ENCODE measurements at regions not wholly inside any gene's neighbourhood (a gene's known extent, or its start where the extent isn't known, plus 50 kb on each side); places are given as distances from the start of the nearest gene placed in this dataset.

DNA sequence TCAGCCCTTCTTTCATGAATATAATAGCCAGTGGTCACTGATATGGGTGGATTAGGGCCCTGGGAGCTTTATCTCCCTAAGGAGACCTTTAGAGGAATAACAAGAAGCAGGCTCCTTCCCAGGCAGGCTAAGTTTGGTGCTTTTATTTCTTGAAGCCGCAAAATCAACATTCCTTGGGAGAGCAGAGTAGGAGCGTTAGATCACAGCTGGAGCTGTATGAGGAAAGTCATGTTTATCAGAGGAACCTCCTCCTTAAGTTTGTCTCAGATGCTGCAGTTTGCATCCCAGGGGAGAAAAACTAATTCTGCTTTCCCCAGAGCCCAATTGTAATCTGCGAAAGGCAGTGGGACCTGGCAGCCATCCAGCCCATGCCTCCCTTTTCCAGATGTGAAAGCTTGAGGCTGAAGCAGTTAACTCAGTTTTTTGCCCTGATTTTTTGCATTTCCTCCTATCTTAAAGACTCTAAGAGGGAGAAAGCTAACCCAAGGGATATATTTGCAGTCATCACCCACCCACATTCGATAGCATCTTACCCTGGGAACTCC is 186.0 kb upstream of the FRMPD4 start:
- no peak for DNase-seq (ENCODE audit: low read depth, low spot score)

DNA sequence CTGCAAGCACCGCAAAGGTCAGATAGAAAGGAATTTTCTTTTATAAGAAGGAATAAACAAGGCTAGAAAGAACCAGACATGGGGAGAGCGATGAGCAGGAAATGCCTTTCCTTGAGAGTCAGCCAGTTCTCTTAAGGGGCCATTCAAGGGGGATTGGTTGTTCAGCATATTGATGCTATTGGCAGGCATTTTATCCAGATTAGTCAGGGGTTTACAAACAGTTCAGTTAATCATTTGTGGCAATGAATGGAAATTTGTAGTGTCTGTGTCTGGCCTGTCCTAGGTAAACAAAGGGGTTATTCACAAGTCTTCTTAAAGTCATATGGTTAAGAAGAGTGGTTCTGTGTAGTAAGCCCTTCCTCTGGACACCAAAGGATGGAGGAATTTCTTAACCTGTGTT is 184.7 kb upstream of the FRMPD4 start:
- DNase-seq (ENCODE audit: low read depth, low spot score), result no peak

DNA sequence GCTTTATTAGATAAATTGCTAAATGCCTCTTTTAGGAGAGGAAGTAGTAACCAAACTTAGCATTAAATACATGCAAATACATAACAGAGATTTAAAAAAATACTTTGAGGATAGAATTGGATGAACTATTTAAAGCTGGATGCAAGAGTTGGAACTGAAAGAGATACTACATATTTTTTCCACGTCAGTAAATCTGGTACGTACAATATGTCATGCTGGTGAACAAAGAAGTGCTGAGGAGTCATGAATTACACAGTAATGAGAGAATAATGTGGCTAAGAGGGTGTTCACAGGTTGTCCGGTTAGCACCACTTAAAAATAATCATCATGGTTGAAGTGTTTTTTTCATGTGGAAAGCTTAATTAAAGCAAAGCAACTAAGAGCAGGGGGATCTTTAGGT is 184.1 kb upstream of the FRMPD4 start:
- no peak for DNase-seq (ENCODE audit: low read depth, low spot score)

DNA sequence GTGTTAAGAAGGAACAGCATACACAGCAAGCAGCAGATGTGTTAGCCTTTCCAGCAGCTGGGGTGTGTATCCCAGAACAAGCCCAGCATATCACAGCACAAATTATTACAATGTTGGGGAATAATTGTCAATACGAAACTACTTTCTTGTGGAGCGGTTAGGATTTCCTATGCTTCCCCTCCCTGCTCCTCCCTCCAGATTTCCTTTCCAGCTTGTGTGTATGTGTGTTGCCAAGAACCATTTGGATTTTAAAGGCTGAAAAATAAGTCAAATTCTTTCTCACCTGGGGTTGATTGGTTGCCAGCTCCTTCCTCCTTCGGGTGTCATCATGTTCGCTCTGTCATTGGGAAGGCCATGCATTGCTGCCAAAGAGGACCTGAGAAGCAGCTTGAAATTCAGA is 178.2 kb upstream of the FRMPD4 start:
- DNase-seq (ENCODE audit: low read depth, low spot score), result no peak

DNA sequence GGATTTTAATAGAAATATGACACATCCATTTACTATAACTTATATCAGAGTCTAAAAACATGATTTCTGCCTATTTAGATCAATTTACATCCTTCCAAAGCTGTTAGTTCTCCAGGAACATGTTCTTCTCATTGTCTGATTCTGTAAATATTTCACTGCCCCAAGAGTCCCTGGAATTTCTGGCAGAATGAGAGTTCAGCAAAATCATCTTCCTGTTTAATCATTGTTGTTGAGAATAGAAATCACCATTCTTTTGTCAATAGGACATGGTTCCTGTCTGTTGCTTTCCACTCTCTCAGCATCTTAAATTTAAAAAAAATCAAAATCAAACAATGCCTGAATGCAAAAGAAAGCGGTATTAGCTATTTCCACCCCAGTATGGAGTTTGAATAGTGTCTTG is 172.8 kb upstream of the FRMPD4 start:
- DNase-seq (ENCODE audit: low read depth, low spot score), result no peak

DNA sequence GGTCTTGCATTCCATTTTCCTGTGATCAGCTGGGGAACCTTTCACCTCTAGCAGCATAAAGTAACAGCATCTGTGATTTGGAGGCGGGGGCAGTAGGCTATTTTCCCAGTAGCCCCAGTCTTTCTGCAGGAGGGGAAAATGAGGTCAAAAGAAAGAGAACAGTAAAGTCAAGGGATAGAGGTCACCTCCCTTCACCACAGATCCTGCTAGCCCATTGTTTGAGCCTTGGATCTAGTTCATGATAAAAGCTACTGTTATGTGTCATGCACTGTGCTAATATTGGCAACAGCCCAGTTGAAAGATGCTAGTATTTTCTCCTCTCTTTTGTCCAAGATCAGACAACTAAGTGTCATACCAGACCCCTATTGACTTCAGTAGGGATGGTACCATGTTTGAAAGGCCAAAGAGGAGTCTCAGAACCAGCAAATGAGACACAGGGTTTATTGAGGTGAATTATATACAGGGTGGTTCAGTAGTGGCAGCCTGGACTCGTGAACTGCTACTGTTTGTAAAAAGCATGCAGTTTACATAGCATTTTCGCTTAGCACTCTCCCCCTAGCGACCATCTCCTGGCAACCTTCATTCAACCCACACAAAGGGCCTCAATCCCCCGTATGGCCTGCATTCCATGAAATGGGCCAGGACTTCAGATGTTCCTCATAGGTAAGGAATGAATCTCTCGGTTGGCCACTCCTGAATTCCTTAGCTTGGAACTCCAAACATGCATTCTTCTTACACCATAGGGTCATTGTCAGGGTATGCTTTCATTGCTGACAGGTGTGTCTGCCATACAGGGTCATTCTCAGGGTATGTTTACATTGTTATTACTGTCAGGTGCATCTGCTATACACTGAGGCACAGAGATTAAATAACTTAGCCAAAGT is 170.0 kb upstream of the FRMPD4 start:
- DNase-seq (ENCODE audit: low read depth, low spot score), result no peak

DNA sequence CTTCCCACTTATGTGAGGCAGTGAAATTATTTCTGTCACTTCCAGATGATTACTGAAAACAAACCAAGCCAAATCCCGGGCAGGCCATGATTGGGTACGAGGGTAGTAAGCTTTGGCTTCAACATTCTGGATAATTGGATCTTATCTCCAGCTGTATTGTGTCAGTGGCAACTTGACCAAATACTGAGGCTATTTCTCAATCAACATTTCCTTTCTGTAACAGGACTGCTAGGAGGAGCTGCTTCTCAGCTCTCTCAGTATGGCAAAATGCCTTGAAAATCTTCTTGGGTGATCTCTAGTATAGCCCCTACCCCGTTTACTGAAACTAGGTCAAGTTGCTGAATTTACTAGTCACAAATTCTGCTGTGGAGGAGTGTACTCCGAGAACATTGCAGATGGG is 169.3 kb upstream of the FRMPD4 start:
- no peak for DNase-seq (ENCODE audit: low read depth, low spot score)

DNA sequence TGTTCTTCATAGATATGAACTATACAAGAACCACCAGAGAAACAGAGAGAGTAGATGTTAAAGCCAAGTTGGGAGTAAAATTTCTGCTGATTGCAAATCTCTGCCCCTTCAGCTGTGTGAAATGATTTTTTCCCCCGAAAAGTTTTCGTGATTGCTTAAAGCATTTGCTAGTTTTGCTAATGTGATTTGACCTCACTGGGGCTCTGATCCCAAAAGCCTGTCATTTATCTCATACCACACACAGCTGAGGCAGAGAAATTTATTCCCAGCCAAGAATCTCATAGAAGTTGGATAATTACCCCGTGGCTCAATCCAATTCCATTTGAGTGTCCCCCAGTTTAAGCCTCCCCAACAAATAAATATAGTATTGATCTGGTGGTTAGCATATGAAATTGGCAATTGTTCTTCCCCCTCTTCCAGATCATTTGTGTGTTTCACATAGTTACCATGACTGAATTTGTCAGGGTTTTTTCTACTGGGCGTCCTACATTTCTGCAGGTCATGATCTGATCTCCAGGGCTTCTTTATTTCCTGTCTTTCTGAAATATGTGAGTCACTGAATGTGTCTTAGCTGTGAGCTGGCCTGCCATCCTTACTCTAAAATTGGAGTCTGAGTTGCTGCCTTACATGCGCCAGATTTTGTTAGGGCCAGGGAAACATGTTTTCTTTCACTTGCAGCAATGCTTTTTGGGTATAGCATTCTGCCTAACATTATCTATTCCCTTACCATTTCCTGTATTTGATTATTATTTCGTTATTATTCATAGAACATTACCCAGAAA is 167.5 kb upstream of the FRMPD4 start:
- no peak for DNase-seq (ENCODE audit: low read depth, low spot score)

DNA sequence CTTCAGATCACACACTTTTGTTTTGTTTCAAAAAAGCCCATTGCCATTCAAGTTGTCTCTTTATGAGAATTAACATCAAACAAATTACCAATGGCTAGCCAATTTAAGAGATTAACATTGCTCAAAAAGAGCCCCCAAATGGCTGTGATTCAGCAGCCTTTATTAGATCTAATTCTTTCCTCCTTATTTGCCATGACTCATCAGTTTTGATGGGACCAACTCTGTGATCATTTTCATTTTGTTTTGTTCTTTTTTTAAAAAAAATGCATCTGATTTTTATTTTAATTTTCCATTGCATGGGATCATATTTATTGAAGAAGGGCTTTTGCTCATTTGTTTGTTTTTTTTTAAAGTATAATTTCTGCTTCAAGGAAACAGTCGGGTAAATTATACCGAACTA is 161.6 kb upstream of the FRMPD4 start:
- DNase-seq (ENCODE audit: low read depth, low spot score), result no peak

DNA sequence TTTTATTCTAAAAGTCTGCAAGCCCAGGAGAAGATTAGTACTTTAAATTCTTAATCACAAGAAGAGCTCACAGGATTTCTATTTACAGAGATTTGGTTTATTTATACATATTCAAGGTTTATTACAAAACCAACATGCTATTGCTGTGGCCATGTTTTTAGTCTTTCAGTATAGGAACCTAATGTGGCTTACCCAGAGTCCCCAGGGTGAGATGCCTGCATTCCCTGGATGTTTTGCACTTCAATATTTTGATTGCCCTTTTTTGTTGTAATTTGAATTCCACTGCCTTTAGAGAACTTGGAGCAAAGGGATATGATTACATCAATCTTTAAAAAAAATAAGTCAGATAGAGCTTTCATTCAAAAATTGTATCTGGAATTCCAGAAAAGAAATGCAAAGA is 146.0 kb upstream of the FRMPD4 start:
- DNase-seq (ENCODE audit: low read depth, low spot score), result no peak

DNA sequence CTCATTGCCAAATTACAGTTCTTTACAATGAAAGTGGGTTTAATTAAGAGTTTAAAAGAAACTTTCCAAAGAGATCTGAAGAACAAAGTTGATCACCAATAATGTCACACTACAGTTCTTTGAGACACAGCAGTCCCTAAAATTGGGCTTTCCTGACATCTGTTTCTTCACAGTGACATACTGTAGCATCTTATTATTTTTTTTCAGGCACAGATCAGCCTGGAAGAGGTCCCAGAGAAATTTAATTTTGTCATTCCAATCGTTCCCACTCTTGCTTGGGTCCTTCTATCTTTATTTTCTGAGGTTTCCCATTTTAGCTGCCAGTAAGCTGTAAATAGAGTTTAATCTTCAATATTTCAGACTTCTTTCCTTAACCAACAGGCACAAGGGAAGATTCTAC is 143.1 kb upstream of the FRMPD4 start:
- no peak for DNase-seq (ENCODE audit: low read depth, low spot score)

DNA sequence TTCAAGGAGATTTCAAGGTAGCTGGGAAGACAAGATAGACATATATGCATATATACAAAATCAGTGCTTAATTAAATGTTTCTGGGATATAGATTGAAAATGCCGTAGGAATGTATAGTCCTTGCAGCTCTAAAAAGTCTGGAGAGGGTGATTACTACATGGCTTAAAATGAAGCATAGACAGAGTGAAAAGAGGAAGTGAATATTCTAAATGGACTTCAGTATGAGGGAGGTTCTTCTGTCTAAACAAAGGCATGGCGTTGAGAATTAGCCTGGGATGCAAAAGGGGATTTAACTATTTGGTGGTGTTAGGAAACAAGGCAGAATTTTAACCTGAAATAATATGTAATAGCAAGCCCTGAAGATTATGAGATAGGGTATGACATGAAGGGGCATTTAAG is 141.5 kb upstream of the FRMPD4 start:
- no peak for DNase-seq (ENCODE audit: low read depth, low spot score)

DNA sequence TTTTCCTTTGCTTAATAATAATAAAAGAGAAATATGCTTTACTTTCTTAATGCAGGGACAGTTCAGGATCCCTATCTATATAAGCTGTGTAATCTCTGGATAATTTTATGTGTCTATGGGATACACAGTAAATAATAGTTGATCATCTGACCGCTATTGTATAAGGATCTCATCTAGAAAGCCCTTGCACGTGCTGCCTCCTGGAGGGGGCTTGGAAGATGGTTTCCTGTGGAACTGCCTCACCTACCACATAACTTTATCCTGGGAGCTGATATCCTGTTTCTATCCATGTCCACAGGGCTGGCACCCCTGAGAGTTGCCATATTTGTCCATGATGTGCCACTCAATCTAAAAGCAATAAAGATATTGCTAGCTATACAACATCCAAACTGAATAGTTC is 139.3 kb upstream of the FRMPD4 start:
- no peak for DNase-seq (ENCODE audit: low read depth, low spot score)

DNA sequence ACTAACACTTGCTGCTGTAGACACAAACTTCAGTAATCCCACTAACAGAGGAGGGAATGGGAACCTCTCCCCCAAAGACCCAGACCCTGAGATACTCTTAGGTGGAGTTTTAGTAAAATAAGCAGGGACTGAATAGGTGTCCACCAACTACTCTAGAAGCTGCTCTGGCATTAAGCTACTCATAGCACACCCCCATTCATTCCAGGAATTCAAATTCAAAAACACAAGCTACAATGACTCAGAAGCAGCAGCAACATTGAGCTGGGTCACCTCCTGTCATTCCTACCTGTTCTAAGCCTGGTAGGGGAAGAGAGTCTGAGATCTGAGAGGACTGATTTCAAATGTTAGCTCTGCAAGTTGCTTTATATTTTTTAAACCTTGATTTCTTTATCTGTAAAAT is 135.4 kb upstream of the FRMPD4 start:
- no peak for DNase-seq (ENCODE audit: low read depth, low spot score)

DNA sequence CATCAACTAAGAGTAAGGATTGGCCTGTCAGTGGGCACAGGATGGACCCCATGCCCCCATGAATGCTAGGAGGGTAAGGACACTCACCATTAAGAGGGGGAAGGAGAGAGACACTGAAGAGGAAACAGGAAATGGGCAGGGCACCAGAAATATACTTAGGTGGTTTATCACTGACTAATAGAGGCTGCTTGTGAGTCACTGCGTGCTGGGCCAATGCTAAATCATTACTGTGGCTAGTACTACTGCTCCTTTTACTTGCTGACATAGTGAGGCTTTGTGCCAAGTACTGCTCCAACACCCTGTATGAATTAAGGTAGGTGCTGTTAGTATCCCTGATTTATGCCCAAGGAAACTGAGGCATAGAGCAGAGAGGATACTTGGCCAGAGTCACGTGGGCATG is 130.4 kb upstream of the FRMPD4 start:
- no peak for DNase-seq (ENCODE audit: low read depth, low spot score)

DNA sequence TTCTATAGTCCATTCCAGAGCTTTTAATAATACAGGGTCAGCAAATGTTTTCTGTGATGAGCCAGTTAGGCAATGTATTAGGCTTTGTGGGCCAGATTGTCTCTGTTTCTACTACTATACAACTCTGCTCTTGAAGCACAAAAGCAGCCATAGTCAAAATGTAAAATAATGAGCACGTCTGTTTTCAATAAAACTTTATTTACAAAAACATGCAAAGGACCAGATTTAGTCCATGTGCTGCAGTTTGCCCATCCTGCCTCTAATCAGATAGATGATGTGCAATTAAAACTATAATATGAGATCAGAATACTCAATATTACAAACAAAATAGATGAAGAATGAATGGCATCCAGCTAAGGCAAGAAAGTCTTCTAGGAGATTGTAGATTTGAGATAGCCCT is 127.8 kb upstream of the FRMPD4 start:
- no peak for DNase-seq (ENCODE audit: low read depth, low spot score)

DNA sequence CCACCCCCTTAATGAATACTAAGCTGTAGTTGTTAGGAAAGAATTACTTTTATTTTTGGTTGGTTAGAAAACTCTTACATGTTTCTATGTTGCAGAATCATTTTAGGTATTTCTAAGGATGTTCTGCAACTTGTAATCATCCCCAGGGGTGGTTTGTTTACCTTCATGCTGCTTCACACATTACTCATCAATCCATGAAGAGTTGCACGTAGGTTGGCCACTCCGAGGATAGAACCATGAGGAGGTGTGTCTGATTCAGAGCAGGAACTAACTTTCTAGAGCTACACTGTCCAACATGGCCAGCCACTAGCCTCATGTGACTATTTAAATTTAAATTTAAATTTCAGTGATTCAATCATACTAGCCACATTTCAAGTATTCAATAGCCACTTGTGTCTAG is 127.2 kb upstream of the FRMPD4 start:
- no peak for DNase-seq (ENCODE audit: low read depth, low spot score)

DNA sequence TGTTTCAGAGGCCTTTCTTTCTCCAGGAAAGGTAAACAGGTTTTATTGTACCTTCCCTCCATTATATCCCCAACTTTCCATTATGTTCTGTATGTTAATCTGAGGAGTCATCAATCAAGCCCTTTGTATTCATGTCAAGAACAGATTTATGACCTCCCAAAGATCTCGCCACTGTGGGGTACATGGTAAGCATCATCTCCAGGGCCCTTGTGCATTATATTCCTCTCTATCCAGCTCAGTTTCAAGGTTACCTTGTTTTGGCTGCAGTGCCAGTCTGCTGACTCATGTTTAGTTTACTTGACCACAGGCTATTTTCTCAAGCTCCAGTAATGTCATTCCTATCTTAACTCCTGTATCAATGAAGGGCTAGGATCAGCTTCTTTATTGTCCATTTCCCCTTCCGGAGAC is 125.1 kb upstream of the FRMPD4 start:
- DNase-seq (ENCODE audit: low read depth, low spot score), result no peak

DNA sequence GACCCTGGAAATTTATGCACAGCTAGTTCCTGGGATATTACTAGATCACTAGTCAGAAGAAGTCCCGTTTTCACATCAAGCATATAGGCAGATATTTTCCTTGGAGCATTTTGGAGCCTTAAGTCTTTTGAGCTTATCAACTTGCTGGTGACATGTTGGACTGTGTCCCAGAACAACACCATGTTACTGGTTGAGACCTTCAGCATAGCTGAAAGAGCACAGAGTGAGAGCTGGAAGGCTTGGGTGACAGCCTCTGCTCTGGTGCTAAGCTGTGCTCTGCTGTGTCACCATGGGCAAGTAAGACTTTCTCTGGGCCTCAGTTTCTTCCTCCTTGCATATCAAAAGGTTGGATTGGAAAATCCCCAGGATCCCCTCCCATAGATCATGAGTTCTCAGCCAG is 116.6 kb upstream of the FRMPD4 start:
- DNase-seq (ENCODE audit: low read depth, low spot score), result no peak

DNA sequence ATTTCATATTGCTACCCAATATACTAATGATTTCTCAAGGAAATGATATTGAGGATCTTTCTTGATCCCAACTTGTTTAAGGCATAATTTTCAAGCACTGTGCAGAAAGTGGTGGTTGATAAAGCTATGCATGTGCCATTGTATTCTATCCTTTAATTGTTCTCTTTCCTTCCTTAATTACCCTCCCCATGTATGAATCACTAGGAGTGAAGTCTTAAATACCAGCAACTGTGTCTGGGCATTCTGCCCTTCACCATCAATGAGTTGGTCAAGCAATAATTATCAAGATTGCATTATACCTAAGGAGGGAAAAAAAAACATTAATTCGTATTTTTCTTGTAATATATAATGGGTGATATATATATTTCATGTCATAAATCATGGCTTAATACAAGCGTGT is 111.8 kb upstream of the FRMPD4 start:
- DNase-seq (ENCODE audit: low read depth, low spot score), result no peak

DNA sequence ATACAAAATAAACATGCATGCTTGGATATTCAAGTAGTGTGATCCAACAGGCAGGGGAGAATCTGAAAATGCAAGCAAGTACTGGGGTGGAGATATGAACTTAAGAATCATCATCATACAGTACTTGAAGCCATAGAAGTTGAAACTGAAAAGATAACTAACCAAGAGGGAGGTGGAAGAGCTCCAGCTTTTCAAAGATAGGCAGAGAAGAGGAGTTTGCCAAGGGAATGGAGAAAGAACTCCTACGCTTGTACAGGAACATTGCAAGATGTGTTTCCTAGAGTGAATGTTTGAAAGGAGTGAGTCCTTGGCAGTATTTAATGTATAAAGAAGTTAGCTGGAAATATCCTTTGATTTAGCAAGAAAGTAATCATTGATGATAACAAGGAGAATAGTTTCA is 106.2 kb upstream of the FRMPD4 start:
- DNase-seq (ENCODE audit: low read depth, low spot score), result no peak

DNA sequence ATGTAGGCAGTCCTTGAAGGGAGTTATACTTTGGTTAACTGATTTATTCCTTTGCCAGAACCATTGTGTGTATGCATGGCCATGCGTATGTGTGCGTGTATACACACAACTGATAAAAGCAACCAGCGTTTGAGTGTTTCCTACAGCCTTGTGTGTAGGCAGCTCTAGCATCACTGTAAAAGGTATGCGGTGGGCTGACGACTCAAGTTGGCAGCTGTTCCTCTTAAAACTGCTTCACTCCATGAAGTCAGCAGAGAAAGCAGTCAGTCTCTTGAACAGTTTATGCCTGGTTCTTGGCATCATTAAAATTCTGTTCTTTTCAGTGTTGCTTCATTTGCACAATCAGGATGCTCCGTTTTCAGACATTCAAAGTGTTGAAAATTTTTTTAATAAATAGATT is 103.5 kb upstream of the FRMPD4 start:
- DNase-seq (ENCODE audit: low read depth, low spot score), result no peak

DNA sequence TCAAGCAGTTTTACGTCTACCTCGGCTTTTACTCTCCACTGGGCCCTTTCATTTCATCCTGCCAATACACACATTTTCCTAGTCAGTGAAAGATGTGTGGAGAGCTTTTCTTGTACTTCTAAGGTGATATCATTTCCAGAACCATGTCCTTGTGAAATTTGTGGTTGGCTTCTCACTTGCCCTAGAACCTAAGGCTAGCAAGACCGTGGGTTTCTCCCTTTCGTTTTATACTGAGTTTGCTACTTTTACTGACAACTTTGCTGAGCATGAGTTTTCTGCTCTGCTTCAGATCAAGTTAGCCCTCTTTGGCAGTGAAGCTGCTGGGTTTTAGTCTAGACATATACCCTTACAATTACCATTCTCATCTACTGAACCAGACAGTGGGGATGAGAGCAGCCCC is 95.7 kb upstream of the FRMPD4 start:
- no peak for DNase-seq (ENCODE audit: low read depth, low spot score)
